Thyroid gland (tissue), 4 donors: ENCODE measurements at regions not wholly inside any gene's neighbourhood (a gene's known extent, or its start where the extent isn't known, plus 50 kb on each side); places are given as distances from the start of the nearest gene placed in this dataset.

Experiments used
- CTCF ChIP-seq, 6 experiments: fragments of 200-600 bp in 3 of 6; fragments of 450-650 bp in 3 of 6; sonication (generic) in 3 of 6; IDR thresholded peaks; one replicate each; pipeline ENCODE4 v1.5.1; 2016 to 2019; ENCODE audit warnings: antibody characterized with exemption in 6 of 6, mild to moderate bottlenecking in 2 of 6, inconsistent platforms in 1 of 6, moderate library complexity in 1 of 6
- POLR2A ChIP-seq, 2 donors: fragments of 450-650 bp; IDR thresholded peaks; one replicate each; pipeline ENCODE4 v1.6.1; 2017; ENCODE audit warnings: antibody characterized with exemption in 2 of 2, mild to moderate bottlenecking in 2 of 2, moderate library complexity in 1 of 2

- TF ChIP-seq CTCF (IDR thresholded peaks at IDR 0.05), result no peak
- TF ChIP-seq POLR2A (IDR thresholded peaks at IDR 0.05), result no peak
Observed at GRCh38 chr10:107813451-107814162, 649.1 kb upstream of the SORCS1 start.
